HEK293T (cell line): ENCODE measurements at regions not wholly inside any gene's neighbourhood (a gene's known extent, or its start where the extent isn't known, plus 50 kb on each side); places are given as distances from the start of the nearest gene placed in this dataset.

Experiments
- CTBP1 ChIP-seq: fragments of 450-650 bp; IDR thresholded peaks from 2 replicates; pipeline ENCODE4 v1.6.1; 2016; ENCODE audit warnings: borderline replicate concordance
- FOXA1 ChIP-seq: fragments of 450-650 bp; IDR thresholded peaks from 2 replicates; pipeline ENCODE4 v1.6.1; 2016; ENCODE audit warnings: mild to moderate bottlenecking
- FOXK2 ChIP-seq: fragments of 450-650 bp; IDR thresholded peaks from 2 replicates; pipeline ENCODE4 v1.6.1; 2016; ENCODE audit warnings: mild to moderate bottlenecking
- FOXM1 ChIP-seq: fragments of 450-650 bp; IDR thresholded peaks from 2 replicates; pipeline ENCODE4 v1.6.1; 2017; ENCODE audit warnings: mild to moderate bottlenecking, borderline replicate concordance
- NFRKB ChIP-seq: fragments of 450-650 bp; IDR thresholded peaks from 2 replicates; pipeline ENCODE4 v1.6.1; 2016; ENCODE audit warnings: mild to moderate bottlenecking, moderate library complexity
- PKNOX1 ChIP-seq: fragments of 450-650 bp; IDR thresholded peaks from 2 replicates; pipeline ENCODE4 v1.6.1; 2016
- SP1 ChIP-seq: fragments of 450-650 bp; IDR thresholded peaks from 2 replicates; pipeline ENCODE4 v1.6.1; 2017
- SUZ12 ChIP-seq: fragments of 450-650 bp; IDR thresholded peaks from 2 replicates; pipeline ENCODE4 v1.6.1; 2016; ENCODE audit warnings: mild to moderate bottlenecking
- TARDBP ChIP-seq: fragments of 450-650 bp; IDR thresholded peaks from 2 replicates; pipeline ENCODE4 v1.6.1; 2016
- ZNF384 ChIP-seq: fragments of 450-650 bp; IDR thresholded peaks from 2 replicates; pipeline ENCODE4 v1.6.1; 2016

GRCh38 chr16:87172632-87173031, 144.6 kb downstream of the C16orf95 start:
- TF ChIP-seq ZNF384 (no peak), TARDBP (no peak), NFRKB (no peak), FOXA1 (no peak), FOXK2 (no peak), CTBP1 (no peak), SUZ12 (no peak), PKNOX1 (no peak), SP1 (no peak), FOXM1 (no peak)
